ENCODE measurements at regions not wholly inside any gene's neighbourhood (a gene's known extent, or its start where the extent isn't known, plus 50 kb on each side); places are given as distances from the start of the nearest gene placed in this dataset.

GRCh38 chr2:128413718-128414341, 95.2 kb upstream of the HS6ST1 start:
- intact Hi-C loops (cut with micrococcal nuclease; ENCODE audit: unreplicated experiment) = no loop called here
- no TSS peak for BruUV-seq (replicated peaks)

GRCh38 chr2:128414351-128414750, 95.7 kb upstream of the HS6ST1 start:
- Histone ChIP-seq H3K27ac (no peak overlapping the region), H3K9me2 (ENCODE audit: insufficient read depth) (no peaks in the 10 kb centered on the region), H3F3A (ENCODE audit: insufficient read depth, low read depth) (no peaks in the 10 kb centered on the region), H3K4me1 (replicated peaks; ENCODE audit: insufficient read depth) (0 out of 2 replicates have a peak, but pooled peaks cover 6% of the 10 kb centered on the region), H3K36me3 (ENCODE audit: low read depth) (no peaks in the 10 kb centered on the region), H3K79me2 (ENCODE audit: low read depth) (no peaks in the 10 kb centered on the region), H3K4me3 (no peak overlapping the region), H2AFZ (no peak overlapping the region), H4K20me1 (ENCODE audit: insufficient read depth) (no peaks in the 10 kb centered on the region), H3K4me2 (no peak overlapping the region), H3K9me3 (ENCODE audit: insufficient read depth, low read depth) (no peaks in the 10 kb centered on the region; the same call in 1 of the 2 replicates), H3K27me3 (ENCODE audit: insufficient read depth, low read depth) (no peaks in the 10 kb centered on the region)
- no peak for TF ChIP-seq EZH2 (IDR thresholded peaks at IDR 0.05; ENCODE audit: low read depth)
- no peak for TF ChIP-seq CTCF (conservative IDR thresholded peaks at IDR 0.05)
- intact Hi-C loops (cut with micrococcal nuclease; ENCODE audit: unreplicated experiment) = no loop called here
- CTCF ChIA-PET = interaction anchor here (0.7 kb wide), 1 partner anchor 907 kb away, joined by 7 read pairs; no protein-coding TSS in a partner anchor
- BruUV-seq (replicated peaks) = no TSS peak
- POLR2A ChIA-PET (ENCODE audit: unreplicated experiment) = no interaction called here
- no peak for DNase-seq

More at GRCh38 chr2:128413718-128414341, 95.2 kb upstream of the HS6ST1 start:
- H3K36me3 ChIP-seq (ENCODE audit: low read depth) = no peaks in the 10 kb centered on the region
- no peaks in the 10 kb centered on the region for H4K20me1 ChIP-seq (ENCODE audit: insufficient read depth)
- H3K27me3 ChIP-seq (ENCODE audit: insufficient read depth, low read depth) = no peaks in the 10 kb centered on the region
- CTCF ChIA-PET = interaction anchor here (0.7 kb wide), 1 partner anchor 908 kb away, joined by 7 read pairs; no protein-coding TSS in a partner anchor
- H3K9me3 ChIP-seq (ENCODE audit: insufficient read depth, low read depth) = no peaks in the 10 kb centered on the region; the same call in 1 of the 2 replicates
- no peak overlapping the region for H3K27ac ChIP-seq
- no peak overlapping the region for H3K4me3 ChIP-seq
- DNase-seq = no peak
- H3K4me1 ChIP-seq (replicated peaks; ENCODE audit: insufficient read depth) = 0 out of 2 replicates have a peak, but pooled peaks cover 6% of the 10 kb centered on the region
- H2AFZ ChIP-seq = no peak overlapping the region
- H3K9me2 ChIP-seq (ENCODE audit: insufficient read depth) = no peaks in the 10 kb centered on the region
- POLR2A ChIA-PET (ENCODE audit: unreplicated experiment) = no interaction called here
- no peaks in the 10 kb centered on the region for H3K79me2 ChIP-seq (ENCODE audit: low read depth)
- H3K4me2 ChIP-seq = no peak overlapping the region
- H3F3A ChIP-seq (ENCODE audit: insufficient read depth, low read depth) = no peaks in the 10 kb centered on the region
- TF ChIP-seq EZH2 (IDR thresholded peaks at IDR 0.05; ENCODE audit: low read depth) = no peak
- TF ChIP-seq CTCF (conservative IDR thresholded peaks at IDR 0.05) = no peak

- H3K27ac ChIP-seq = no peak overlapping the region
- intact Hi-C loops (cut with micrococcal nuclease; ENCODE audit: unreplicated experiment) = no loop called here
- ChIA-PET CTCF (no interaction called here), POLR2A (ENCODE audit: unreplicated experiment) (no interaction called here)
- no peak overlapping the region for H3K4me2 ChIP-seq
- BruUV-seq (replicated peaks) = no TSS peak
- 0 out of 2 replicates have a peak, but pooled peaks cover 6% of the 10 kb centered on the region for H3K4me1 ChIP-seq (replicated peaks; ENCODE audit: insufficient read depth)
- DNase-seq = no peak
- TF ChIP-seq EZH2 (IDR thresholded peaks at IDR 0.05; ENCODE audit: low read depth) = no peak
- TF ChIP-seq CTCF (conservative IDR thresholded peaks at IDR 0.05) = no peak
- no peaks in the 10 kb centered on the region for H3K36me3 ChIP-seq (ENCODE audit: low read depth)
- H2AFZ ChIP-seq = no peak overlapping the region; the same call in 1 of the 2 replicates
- H3K79me2 ChIP-seq (ENCODE audit: low read depth) = no peaks in the 10 kb centered on the region
- no peaks in the 10 kb centered on the region for H3K9me2 ChIP-seq (ENCODE audit: insufficient read depth)
- no peaks in the 10 kb centered on the region for H3F3A ChIP-seq (ENCODE audit: insufficient read depth, low read depth)
- H4K20me1 ChIP-seq (ENCODE audit: insufficient read depth) = no peaks in the 10 kb centered on the region
- H3K4me3 ChIP-seq = no peak overlapping the region
- H3K27me3 ChIP-seq (ENCODE audit: insufficient read depth, low read depth) = no peaks in the 10 kb centered on the region
- H3K9me3 ChIP-seq (ENCODE audit: insufficient read depth, low read depth) = no peaks in the 10 kb centered on the region; the same call in 1 of the 2 replicates
Observed at GRCh38 chr2:128414946-128415778, 96.5 kb upstream of the HS6ST1 start.
